ENCODE measurements at regions not wholly inside any gene's neighbourhood (a gene's known extent, or its start where the extent isn't known, plus 50 kb on each side); places are given as distances from the start of the nearest gene placed in this dataset.

DNA sequence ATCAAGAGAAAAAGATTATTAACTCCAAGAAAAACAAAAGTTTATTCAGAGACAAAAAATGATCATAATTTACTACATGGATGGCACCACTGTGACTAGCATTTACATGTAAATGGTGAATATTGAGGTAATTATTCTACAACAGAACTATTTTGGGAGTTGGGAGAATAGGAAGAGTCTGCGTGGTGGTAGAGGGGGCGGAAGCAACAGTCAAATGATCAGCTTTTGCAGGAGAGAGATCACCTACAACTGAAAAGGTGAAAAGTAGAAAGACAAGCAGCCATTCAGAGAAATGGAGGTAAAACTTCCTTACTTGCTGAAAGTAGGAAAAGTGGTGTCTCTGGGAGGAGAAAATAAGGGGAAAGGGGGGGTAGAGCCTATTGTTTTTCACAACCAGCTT lies 62.8 kb upstream of the SACS start (continued):
- TF ChIP-seq HMGA2 (CRISPR knock-in tag; IDR thresholded peaks at IDR 0.05), result no peak
- TF ChIP-seq, protein P1, sequence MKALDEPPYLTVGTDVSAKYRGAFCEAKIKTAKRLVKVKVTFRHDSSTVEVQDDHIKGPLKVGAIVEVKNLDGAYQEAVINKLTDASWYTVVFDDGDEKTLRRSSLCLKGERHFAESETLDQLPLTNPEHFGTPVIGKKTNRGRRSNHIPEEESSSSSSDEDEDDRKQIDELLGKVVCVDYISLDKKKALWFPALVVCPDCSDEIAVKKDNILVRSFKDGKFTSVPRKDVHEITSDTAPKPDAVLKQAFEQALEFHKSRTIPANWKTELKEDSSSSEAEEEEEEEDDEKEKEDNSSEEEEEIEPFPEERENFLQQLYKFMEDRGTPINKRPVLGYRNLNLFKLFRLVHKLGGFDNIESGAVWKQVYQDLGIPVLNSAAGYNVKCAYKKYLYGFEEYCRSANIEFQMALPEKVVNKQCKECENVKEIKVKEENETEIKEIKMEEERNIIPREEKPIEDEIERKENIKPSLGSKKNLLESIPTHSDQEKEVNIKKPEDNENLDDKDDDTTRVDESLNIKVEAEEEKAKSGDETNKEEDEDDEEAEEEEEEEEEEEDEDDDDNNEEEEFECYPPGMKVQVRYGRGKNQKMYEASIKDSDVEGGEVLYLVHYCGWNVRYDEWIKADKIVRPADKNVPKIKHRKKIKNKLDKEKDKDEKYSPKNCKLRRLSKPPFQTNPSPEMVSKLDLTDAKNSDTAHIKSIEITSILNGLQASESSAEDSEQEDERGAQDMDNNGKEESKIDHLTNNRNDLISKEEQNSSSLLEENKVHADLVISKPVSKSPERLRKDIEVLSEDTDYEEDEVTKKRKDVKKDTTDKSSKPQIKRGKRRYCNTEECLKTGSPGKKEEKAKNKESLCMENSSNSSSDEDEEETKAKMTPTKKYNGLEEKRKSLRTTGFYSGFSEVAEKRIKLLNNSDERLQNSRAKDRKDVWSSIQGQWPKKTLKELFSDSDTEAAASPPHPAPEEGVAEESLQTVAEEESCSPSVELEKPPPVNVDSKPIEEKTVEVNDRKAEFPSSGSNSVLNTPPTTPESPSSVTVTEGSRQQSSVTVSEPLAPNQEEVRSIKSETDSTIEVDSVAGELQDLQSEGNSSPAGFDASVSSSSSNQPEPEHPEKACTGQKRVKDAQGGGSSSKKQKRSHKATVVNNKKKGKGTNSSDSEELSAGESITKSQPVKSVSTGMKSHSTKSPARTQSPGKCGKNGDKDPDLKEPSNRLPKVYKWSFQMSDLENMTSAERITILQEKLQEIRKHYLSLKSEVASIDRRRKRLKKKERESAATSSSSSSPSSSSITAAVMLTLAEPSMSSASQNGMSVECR (CRISPR knock-in tag; IDR thresholded peaks at IDR 0.05; ENCODE audit: borderline replicate concordance), result no peak

DNA sequence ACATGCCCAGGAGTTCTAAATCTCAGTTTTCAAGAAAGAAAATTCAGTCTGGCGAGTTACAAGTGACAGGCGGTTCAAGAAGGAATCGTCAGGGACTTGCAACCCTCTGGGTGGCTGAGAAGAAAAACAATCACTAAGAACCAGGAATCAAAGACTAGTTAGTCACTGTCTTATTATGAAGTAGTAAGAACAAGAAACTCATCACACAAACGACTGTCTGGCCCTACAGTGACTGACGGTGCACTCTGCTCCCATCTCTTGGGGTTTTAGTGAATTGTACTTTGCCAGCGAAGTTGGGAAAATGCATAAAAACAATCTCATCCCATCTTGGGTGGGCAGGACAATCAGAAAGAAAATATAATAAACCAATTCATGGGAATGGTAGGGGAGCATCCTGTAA lies 63.7 kb upstream of the SACS start:
- peaks cover 3% of the 10 kb centered on the region; the same call in 1 of the 2 replicates for H3K27me3 Mint-ChIP-seq (ENCODE audit: low read depth)
- ChIA-PET POLR2A (no interaction called here), CTCF (no interaction called here)
- DNase-seq (ENCODE audit: low spot score) (no peak), ATAC-seq (no peak)
- H3K27ac Mint-ChIP-seq, result no peak overlapping the region
- peaks cover 6% of the 10 kb centered on the region for H3K9me3 Mint-ChIP-seq
- H3K4me3 Mint-ChIP-seq, result no peak overlapping the region
- peaks cover 25% of the 10 kb centered on the region for H3K4me1 Mint-ChIP-seq
- TF ChIP-seq, protein P2, sequence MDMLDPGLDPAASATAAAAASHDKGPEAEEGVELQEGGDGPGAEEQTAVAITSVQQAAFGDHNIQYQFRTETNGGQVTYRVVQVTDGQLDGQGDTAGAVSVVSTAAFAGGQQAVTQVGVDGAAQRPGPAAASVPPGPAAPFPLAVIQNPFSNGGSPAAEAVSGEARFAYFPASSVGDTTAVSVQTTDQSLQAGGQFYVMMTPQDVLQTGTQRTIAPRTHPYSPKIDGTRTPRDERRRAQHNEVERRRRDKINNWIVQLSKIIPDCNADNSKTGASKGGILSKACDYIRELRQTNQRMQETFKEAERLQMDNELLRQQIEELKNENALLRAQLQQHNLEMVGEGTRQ (CRISPR knock-in tag; IDR thresholded peaks at IDR 0.05), result no peak
- no peak for TF ChIP-seq NFATC4 (CRISPR knock-in tag; IDR thresholded peaks at IDR 0.05)
- TF ChIP-seq GABPB1 (CRISPR knock-in tag; IDR thresholded peaks at IDR 0.05), result no peak
- TF ChIP-seq, protein P3, sequence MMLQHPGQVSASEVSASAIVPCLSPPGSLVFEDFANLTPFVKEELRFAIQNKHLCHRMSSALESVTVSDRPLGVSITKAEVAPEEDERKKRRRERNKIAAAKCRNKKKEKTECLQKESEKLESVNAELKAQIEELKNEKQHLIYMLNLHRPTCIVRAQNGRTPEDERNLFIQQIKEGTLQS (CRISPR knock-in tag; conservative IDR thresholded peaks at IDR 0.05), result no peak
- TF ChIP-seq ZBTB21 (CRISPR knock-in tag; IDR thresholded peaks at IDR 0.05; ENCODE audit: borderline replicate concordance), result no peak
- TF ChIP-seq NR3C1 (CRISPR knock-in tag; conservative IDR thresholded peaks at IDR 0.05; ENCODE audit: low read depth), result no peak
- TF ChIP-seq, protein P4, sequence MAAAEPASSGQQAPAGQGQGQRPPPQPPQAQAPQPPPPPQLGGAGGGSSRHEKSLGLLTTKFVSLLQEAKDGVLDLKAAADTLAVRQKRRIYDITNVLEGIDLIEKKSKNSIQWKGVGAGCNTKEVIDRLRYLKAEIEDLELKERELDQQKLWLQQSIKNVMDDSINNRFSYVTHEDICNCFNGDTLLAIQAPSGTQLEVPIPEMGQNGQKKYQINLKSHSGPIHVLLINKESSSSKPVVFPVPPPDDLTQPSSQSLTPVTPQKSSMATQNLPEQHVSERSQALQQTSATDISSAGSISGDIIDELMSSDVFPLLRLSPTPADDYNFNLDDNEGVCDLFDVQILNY (CRISPR knock-in tag; IDR thresholded peaks at IDR 0.05), result no peak
- no peak for TF ChIP-seq NR2C2 (CRISPR knock-in tag; IDR thresholded peaks at IDR 0.05)
- H3K36me3 Mint-ChIP-seq, result no peaks in the 10 kb centered on the region

DNA sequence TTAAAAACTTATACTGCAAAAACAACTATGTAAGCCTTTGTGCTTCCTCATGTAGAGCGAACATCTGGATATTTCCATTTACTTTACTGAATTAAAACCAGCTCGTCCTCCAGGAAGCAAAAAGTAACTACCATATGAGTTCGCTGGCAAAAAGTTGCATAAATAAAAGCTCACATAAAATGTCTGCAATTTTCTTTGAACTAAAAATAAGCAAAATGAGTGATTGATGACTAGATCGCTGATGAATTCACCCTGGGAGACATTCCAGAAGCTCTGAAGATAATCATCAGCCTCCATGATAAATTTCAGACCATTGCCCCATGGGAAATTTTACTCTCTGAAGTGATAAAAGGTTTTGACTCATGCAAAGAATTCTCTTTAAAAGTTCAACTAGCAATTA lies 67.3 kb upstream of the SACS start:
- Mint-ChIP-seq H3K27ac (no peak overlapping the region), H3K36me3 (no peaks in the 10 kb centered on the region), H3K4me1 (peaks cover 20% of the 10 kb centered on the region), H3K4me3 (no peak overlapping the region), H3K27me3 (ENCODE audit: low read depth) (peaks cover 3% of the 10 kb centered on the region; the same call in 1 of the 2 replicates), H3K9me3 (no peaks in the 10 kb centered on the region)
- POLR2A ChIA-PET, result no interaction called here
- ATAC-seq (no peak), DNase-seq (ENCODE audit: low spot score) (no peak)
- CTCF ChIA-PET, result interaction anchor here (1.0 kb wide), 1 partner anchor 10 kb away, joined by 3 read pairs; no protein-coding TSS in a partner anchor
- TF ChIP-seq CREB1 (CRISPR knock-in tag; IDR thresholded peaks at IDR 0.05), result no peak
- no peak for TF ChIP-seq NR2C2 (CRISPR knock-in tag; IDR thresholded peaks at IDR 0.05)
- TF ChIP-seq CREM (CRISPR knock-in tag; IDR thresholded peaks at IDR 0.05), result no peak
- TF ChIP-seq GTF2I (CRISPR knock-in tag; conservative IDR thresholded peaks at IDR 0.05), result no peak
- TF ChIP-seq, protein P5, sequence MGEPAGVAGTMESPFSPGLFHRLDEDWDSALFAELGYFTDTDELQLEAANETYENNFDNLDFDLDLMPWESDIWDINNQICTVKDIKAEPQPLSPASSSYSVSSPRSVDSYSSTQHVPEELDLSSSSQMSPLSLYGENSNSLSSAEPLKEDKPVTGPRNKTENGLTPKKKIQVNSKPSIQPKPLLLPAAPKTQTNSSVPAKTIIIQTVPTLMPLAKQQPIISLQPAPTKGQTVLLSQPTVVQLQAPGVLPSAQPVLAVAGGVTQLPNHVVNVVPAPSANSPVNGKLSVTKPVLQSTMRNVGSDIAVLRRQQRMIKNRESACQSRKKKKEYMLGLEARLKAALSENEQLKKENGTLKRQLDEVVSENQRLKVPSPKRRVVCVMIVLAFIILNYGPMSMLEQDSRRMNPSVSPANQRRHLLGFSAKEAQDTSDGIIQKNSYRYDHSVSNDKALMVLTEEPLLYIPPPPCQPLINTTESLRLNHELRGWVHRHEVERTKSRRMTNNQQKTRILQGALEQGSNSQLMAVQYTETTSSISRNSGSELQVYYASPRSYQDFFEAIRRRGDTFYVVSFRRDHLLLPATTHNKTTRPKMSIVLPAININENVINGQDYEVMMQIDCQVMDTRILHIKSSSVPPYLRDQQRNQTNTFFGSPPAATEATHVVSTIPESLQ (CRISPR knock-in tag; IDR thresholded peaks at IDR 0.05), result no peak
- TF ChIP-seq, protein P6, sequence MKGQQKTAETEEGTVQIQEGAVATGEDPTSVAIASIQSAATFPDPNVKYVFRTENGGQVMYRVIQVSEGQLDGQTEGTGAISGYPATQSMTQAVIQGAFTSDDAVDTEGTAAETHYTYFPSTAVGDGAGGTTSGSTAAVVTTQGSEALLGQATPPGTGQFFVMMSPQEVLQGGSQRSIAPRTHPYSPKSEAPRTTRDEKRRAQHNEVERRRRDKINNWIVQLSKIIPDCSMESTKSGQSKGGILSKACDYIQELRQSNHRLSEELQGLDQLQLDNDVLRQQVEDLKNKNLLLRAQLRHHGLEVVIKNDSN (CRISPR knock-in tag; IDR thresholded peaks at IDR 0.05), result no peak
- TF ChIP-seq, protein P7, sequence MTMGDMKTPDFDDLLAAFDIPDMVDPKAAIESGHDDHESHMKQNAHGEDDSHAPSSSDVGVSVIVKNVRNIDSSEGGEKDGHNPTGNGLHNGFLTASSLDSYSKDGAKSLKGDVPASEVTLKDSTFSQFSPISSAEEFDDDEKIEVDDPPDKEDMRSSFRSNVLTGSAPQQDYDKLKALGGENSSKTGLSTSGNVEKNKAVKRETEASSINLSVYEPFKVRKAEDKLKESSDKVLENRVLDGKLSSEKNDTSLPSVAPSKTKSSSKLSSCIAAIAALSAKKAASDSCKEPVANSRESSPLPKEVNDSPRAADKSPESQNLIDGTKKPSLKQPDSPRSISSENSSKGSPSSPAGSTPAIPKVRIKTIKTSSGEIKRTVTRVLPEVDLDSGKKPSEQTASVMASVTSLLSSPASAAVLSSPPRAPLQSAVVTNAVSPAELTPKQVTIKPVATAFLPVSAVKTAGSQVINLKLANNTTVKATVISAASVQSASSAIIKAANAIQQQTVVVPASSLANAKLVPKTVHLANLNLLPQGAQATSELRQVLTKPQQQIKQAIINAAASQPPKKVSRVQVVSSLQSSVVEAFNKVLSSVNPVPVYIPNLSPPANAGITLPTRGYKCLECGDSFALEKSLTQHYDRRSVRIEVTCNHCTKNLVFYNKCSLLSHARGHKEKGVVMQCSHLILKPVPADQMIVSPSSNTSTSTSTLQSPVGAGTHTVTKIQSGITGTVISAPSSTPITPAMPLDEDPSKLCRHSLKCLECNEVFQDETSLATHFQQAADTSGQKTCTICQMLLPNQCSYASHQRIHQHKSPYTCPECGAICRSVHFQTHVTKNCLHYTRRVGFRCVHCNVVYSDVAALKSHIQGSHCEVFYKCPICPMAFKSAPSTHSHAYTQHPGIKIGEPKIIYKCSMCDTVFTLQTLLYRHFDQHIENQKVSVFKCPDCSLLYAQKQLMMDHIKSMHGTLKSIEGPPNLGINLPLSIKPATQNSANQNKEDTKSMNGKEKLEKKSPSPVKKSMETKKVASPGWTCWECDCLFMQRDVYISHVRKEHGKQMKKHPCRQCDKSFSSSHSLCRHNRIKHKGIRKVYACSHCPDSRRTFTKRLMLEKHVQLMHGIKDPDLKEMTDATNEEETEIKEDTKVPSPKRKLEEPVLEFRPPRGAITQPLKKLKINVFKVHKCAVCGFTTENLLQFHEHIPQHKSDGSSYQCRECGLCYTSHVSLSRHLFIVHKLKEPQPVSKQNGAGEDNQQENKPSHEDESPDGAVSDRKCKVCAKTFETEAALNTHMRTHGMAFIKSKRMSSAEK (CRISPR knock-in tag; IDR thresholded peaks at IDR 0.05; ENCODE audit: borderline replicate concordance), result no peak
- TF ChIP-seq JUN (CRISPR knock-in tag; IDR thresholded peaks at IDR 0.05), result no peak
- TF ChIP-seq, protein P4 (CRISPR knock-in tag; IDR thresholded peaks at IDR 0.05), result no peak
- TF ChIP-seq TP53 (CRISPR knock-in tag; IDR thresholded peaks at IDR 0.05), result no peak
- no peak for TF ChIP-seq KAT7 (CRISPR knock-in tag; IDR thresholded peaks at IDR 0.05; ENCODE audit: borderline replicate concordance)
- no peak for TF ChIP-seq IRF2 (CRISPR knock-in tag; IDR thresholded peaks at IDR 0.05; ENCODE audit: borderline replicate concordance, low read depth)

All from WTC11 (cell line).